Keratinocyte (primary cell): ENCODE measurements at regions not wholly inside any gene's neighbourhood (a gene's known extent, or its start where the extent isn't known, plus 50 kb on each side); places are given as distances from the start of the nearest gene placed in this dataset.
"Not testable (repeated sequence)": the region's sequence is repeated elsewhere in the genome, so short reads cannot be mapped to it uniquely, and the experiment has no call there.

Experiments
- DNase-seq: peaks from one replicate; pipeline ENCODE4 v3.0.0-alpha.2; 2011; ENCODE audit warnings: low read depth, missing footprints, low spot score
- FAIRE-seq: peaks from 2 replicates; lab custom pipeline; 2011; peaks lifted over from hg19 to GRCh38; lab: Jason Lieb, UNC
- H2AFZ ChIP-seq: 2 replicates; pipeline ENCODE4 v1.6.0; 2012; ENCODE audit warnings: low read length, control low read depth, inconsistent platforms; ENCODE audit not compliant: control insufficient read depth
- H3K27ac ChIP-seq: 2 replicates; pipeline ENCODE4 v1.5.1; 2011; ENCODE audit warnings: low read length; ENCODE audit not compliant: control insufficient read depth, insufficient read depth
- H3K27me3 ChIP-seq: 3 replicates; pipeline ENCODE4 v1.6.0; 2011; ENCODE audit warnings: low read length; ENCODE audit not compliant: control insufficient read depth, insufficient read depth; ENCODE audit errors: extremely low read depth
- H3K36me3 ChIP-seq, 2 experiments: 2 replicates in 1 of 2; 3 replicates in 1 of 2; pipeline ENCODE4 v1.5.1; 2011; ENCODE audit warnings: low read length in 2 of 2, mild to moderate bottlenecking in 1 of 2; ENCODE audit not compliant: control insufficient read depth in 2 of 2, insufficient read depth in 2 of 2; ENCODE audit errors: extremely low read depth in 1 of 2
- H3K4me1 ChIP-seq: 3 replicates; pipeline ENCODE4 v1.5.1; 2011; ENCODE audit warnings: low read length; ENCODE audit not compliant: control insufficient read depth, insufficient read depth; ENCODE audit errors: extremely low read depth
- H3K4me2 ChIP-seq: 3 replicates; pipeline ENCODE4 v1.6.0; 2011; ENCODE audit warnings: low read depth, low read length; ENCODE audit not compliant: control insufficient read depth, insufficient read depth; ENCODE audit errors: extremely low read depth
- H3K4me3 ChIP-seq, 3 experiments: fragments of 200-600 bp in 1 of 3; sonication (generic) in 1 of 3; 2 replicates in 2 of 3; 3 replicates in 1 of 3; pipeline ENCODE4 v1.5.1; 2011 to 2016; ENCODE audit warnings: low read length in 3 of 3, mild to moderate bottlenecking in 3 of 3, control low read depth in 2 of 3, inconsistent platforms in 1 of 3, low read depth in 1 of 3, mixed read lengths in 1 of 3, mixed run types in 1 of 3, moderate library complexity in 1 of 3; ENCODE audit not compliant: control insufficient read depth in 2 of 3, insufficient read depth in 2 of 3; ENCODE audit errors: extremely low read depth in 1 of 3
- H3K79me2 ChIP-seq: 2 replicates; pipeline ENCODE4 v1.6.0; 2012; ENCODE audit warnings: low read length; ENCODE audit not compliant: control insufficient read depth, insufficient read depth
- H3K9ac ChIP-seq: 3 replicates; pipeline ENCODE4 v1.6.0; 2011; ENCODE audit warnings: low read length; ENCODE audit not compliant: control insufficient read depth, insufficient read depth; ENCODE audit errors: extremely low read depth
- H3K9me1 ChIP-seq: 3 replicates; pipeline ENCODE4 v1.6.0; 2011; ENCODE audit warnings: low read length; ENCODE audit not compliant: control insufficient read depth, insufficient read depth; ENCODE audit errors: extremely low read depth
- H3K9me3 ChIP-seq: 2 replicates; pipeline ENCODE4 v1.5.1; 2012; ENCODE audit warnings: low read depth, low read length; ENCODE audit not compliant: control insufficient read depth
- H4K20me1 ChIP-seq: 3 replicates; pipeline ENCODE4 v1.6.0; 2011; ENCODE audit warnings: low read length; ENCODE audit not compliant: control insufficient read depth, insufficient read depth; ENCODE audit errors: extremely low read depth
- CTCF ChIP-seq, 3 experiments: IDR thresholded peaks in 1 of 3; conservative IDR thresholded peaks in 1 of 3; optimal IDR thresholded peaks in 1 of 3; 2 replicates in 2 of 3; 3 replicates in 1 of 3; pipeline versions ENCODE3 to v1.5.1; 2011; ENCODE audit warnings: low read length in 3 of 3, mild to moderate bottlenecking in 3 of 3, moderate library complexity in 2 of 3, control low read depth in 1 of 3, inconsistent platforms in 1 of 3; ENCODE audit not compliant: insufficient read depth in 2 of 3; ENCODE audit errors: extremely low read depth in 1 of 3
- EZH2 ChIP-seq: IDR thresholded peaks from one replicate; pipeline ENCODE4 v1.6.1; 2012; ENCODE audit warnings: inconsistent platforms, mild to moderate bottlenecking, low read length, moderate library complexity
- dilution Hi-C: fragments of 300-500 bp; cut with MboI; formaldehyde crosslinking; loops from one replicate; pipeline ENCODE4 v1.7.0; 2020; ENCODE audit warnings: low sequenced_read_pairs; ENCODE audit not compliant: extremely low pct_ligation_motif_present

GRCh38 chr21:15472108-15473040, 257.4 kb upstream of the USP25 start:
- H3K4me1 ChIP-seq = no peaks in the 10 kb centered on the region
- dilution Hi-C loops = no loop called here
- FAIRE-seq = no peak
- no peak overlapping the region for H2AFZ ChIP-seq
- no peaks in the 10 kb centered on the region for H3K36me3 ChIP-seq
- DNase-seq = no peak
- no peaks in the 10 kb centered on the region for H4K20me1 ChIP-seq
- no peak overlapping the region for H3K9ac ChIP-seq
- H3K4me3 ChIP-seq = no peak overlapping the region
- no peak overlapping the region for H3K27ac ChIP-seq
- no peaks in the 10 kb centered on the region for H3K9me1 ChIP-seq
- no peak for TF ChIP-seq CTCF (optimal IDR thresholded peaks at IDR 0.05 in 1 of 3, IDR thresholded peaks at IDR 0.05 in 1 of 3, conservative IDR thresholded peaks at IDR 0.05 in 1 of 3; ENCODE audit: extremely low read depth in 1 of 3, insufficient read depth in 2 of 3, low read length in 3 of 3)
- TF ChIP-seq EZH2 = no peak
- H3K79me2 ChIP-seq = no peaks in the 10 kb centered on the region
- no peaks in the 10 kb centered on the region for H3K27me3 ChIP-seq
- H3K4me2 ChIP-seq = no peak overlapping the region
- no peaks in the 10 kb centered on the region for H3K9me3 ChIP-seq

GRCh38 chr21:15477773-15478172, 252.0 kb upstream of the USP25 start:
- H3K4me1 ChIP-seq, H3K9me1 ChIP-seq, H3K27me3 ChIP-seq, H3K4me2 ChIP-seq, H3K4me3 ChIP-seq, FAIRE-seq, H3K9me3 ChIP-seq, H3K27ac ChIP-seq, H2AFZ ChIP-seq, dilution Hi-C loops, H4K20me1 ChIP-seq, DNase-seq, H3K79me2 ChIP-seq, H3K36me3 ChIP-seq, H3K9ac ChIP-seq: not testable (repeated sequence)
